ENCODE measurements at regions not wholly inside any gene's neighbourhood (a gene's known extent, or its start where the extent isn't known, plus 50 kb on each side); places are given as distances from the start of the nearest gene placed in this dataset.
"Not testable (repeated sequence)": the region's sequence is repeated elsewhere in the genome, so short reads cannot be mapped to it uniquely, and the experiment has no call there.

DNA sequence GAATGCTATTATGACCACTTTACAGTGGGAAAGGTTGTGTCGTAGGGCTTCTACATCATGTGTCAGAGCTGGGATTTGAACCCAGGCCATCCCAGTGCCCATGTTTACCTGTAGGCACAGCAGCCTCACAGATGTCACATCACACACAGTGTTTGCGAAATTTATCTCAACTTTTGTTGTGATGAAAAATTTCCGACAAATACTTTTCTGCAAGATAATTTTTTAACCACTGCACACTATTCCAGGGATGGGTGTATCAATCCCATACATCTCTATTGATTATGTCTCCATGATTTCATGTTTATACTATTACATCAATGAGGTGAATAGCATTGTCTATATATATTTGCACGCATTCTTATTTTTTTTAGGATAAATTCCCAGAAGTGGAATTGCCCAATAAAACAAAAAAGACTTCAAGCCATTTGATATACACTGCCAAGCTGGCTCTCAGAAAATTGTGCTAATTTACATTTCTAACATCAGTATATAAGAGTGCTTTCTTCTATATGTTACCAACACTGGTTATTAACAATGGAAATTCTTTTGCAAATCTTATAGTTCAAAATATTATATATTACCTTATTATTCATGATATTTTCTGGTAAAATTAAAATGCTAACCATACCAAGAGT, 189.1 kb upstream of the ZNF217 start:
- no peak for TF ChIP-seq POLR2A (IDR thresholded peaks at IDR 0.05)
- TF ChIP-seq, protein P1, sequence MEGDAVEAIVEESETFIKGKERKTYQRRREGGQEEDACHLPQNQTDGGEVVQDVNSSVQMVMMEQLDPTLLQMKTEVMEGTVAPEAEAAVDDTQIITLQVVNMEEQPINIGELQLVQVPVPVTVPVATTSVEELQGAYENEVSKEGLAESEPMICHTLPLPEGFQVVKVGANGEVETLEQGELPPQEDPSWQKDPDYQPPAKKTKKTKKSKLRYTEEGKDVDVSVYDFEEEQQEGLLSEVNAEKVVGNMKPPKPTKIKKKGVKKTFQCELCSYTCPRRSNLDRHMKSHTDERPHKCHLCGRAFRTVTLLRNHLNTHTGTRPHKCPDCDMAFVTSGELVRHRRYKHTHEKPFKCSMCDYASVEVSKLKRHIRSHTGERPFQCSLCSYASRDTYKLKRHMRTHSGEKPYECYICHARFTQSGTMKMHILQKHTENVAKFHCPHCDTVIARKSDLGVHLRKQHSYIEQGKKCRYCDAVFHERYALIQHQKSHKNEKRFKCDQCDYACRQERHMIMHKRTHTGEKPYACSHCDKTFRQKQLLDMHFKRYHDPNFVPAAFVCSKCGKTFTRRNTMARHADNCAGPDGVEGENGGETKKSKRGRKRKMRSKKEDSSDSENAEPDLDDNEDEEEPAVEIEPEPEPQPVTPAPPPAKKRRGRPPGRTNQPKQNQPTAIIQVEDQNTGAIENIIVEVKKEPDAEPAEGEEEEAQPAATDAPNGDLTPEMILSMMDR (IDR thresholded peaks at IDR 0.05), result no peak
- WGBS (ENCODE audit: insufficient coverage, low coverage, low lambda C conversion rate, missing lambda C conversion rate), result 100% methylated on average over 2 of the region's 4 CpGs
- Histone ChIP-seq H3K9me3 (no peaks in the 10 kb centered on the region), H3K27me3 (no peaks in the 10 kb centered on the region), H3K36me3 (no peaks in the 10 kb centered on the region), H3K4me1 (peaks cover 0 to 29% (median 7%) of the 10 kb centered on the region in 4 donors), H3K27ac (no peak overlapping the region), H3K4me3 (no peak overlapping the region)
- ATAC-seq (no peak), DNase-seq (no peak)
- intact Hi-C loops (cut with DNase I), result loop anchor here in 1 of 2 donors (10.0 kb wide), 1 partner anchor 68 kb away; no protein-coding TSS in a partner anchor

GRCh38 chr20:53779822-53780221, 186.2 kb upstream of the ZNF217 start:
- H3K27ac ChIP-seq, result no peak overlapping the region
- H3K4me3 ChIP-seq, result no peak overlapping the region
- intact Hi-C loops (cut with DNase I), result loop anchor here in 1 of 2 donors (10.0 kb wide), 1 partner anchor 65 kb away; no protein-coding TSS in a partner anchor
- no peaks in the 10 kb centered on the region for H3K36me3 ChIP-seq
- H3K9me3 ChIP-seq, result no peaks in the 10 kb centered on the region
- DNase-seq (no peak), ATAC-seq (no peak)
- no peaks in the 10 kb centered on the region for H3K27me3 ChIP-seq
- 65% methylated on average over 1 of the region's 1 CpG for WGBS (ENCODE audit: insufficient coverage, low coverage, low lambda C conversion rate, missing lambda C conversion rate)
- no peak for TF ChIP-seq POLR2A (IDR thresholded peaks at IDR 0.05)
- peaks cover 0 to 14% (median 0%) of the 10 kb centered on the region in 4 donors for H3K4me1 ChIP-seq

- intact Hi-C loops (cut with DNase I), result no loop called here
- no peak overlapping the region for H3K4me3 ChIP-seq
- H3K9me3 ChIP-seq, result no peaks in the 10 kb centered on the region
- no peak for TF ChIP-seq POLR2A (IDR thresholded peaks at IDR 0.05)
- TF ChIP-seq, protein P1 (IDR thresholded peaks at IDR 0.05), result no peak
- H3K4me1 ChIP-seq, result peaks cover 0 to 15% (median 2%) of the 10 kb centered on the region in 4 donors
- DNase-seq (no peak), ATAC-seq (no peak)
- H3K36me3 ChIP-seq, result no peaks in the 10 kb centered on the region
- peak overlapping the region in 2 of 3 donors; percentile 66 to 80 for H3K27ac ChIP-seq
- WGBS (ENCODE audit: insufficient coverage, low coverage, low lambda C conversion rate, missing lambda C conversion rate), result 88% methylated on average over 7 of the region's 7 CpGs
- no peaks in the 10 kb centered on the region for H3K27me3 ChIP-seq
Measured at GRCh38 chr20:53778736-53779135, 185.1 kb upstream of the ZNF217 start.

GRCh38 chr20:53778041-53778516, 184.4 kb upstream of the ZNF217 start:
- no peak for TF ChIP-seq POLR2A (IDR thresholded peaks at IDR 0.05)
- TF ChIP-seq, protein P1 (IDR thresholded peaks at IDR 0.05), result no peak
- Histone ChIP-seq H3K4me3 (no peak overlapping the region), H3K36me3 (no peaks in the 10 kb centered on the region), H3K27ac (peak overlapping the region in 2 of 3 donors; percentile 66 to 80), H3K4me1 (peaks cover 0 to 18% (median 5%) of the 10 kb centered on the region in 4 donors), H3K27me3 (no peaks in the 10 kb centered on the region), H3K9me3 (no peaks in the 10 kb centered on the region)
- intact Hi-C loops (cut with DNase I), result no loop called here
- DNase-seq (peak; percentile 58 to 88 (median 77)), ATAC-seq (peak; percentile 83 to 94 (median 90))
- WGBS (ENCODE audit: insufficient coverage, low coverage, low lambda C conversion rate, missing lambda C conversion rate), result 36% methylated on average over 5 of the region's 9 CpGs

DNA sequence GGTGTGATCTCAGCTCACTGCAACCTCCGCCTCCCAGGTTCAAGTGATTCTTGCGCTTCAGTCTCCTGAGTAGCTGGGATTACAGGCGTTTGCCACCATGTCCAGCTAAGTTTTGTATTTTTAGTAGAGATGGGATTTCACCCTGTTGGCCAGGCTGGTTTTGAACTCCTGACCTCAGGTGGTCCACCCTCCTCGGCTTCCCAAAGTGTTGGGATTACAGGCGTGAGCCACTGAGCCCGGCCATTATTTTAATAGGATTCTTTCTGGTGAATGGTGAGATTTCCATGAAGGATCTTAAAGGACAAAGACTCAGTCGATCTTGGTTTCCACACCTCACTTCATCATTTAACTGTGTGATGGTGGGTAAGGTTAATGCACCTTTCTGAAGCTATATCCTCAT, 183.8 kb upstream of the ZNF217 start:
- ATAC-seq; H3K27me3 ChIP-seq; H3K9me3 ChIP-seq; H3K36me3 ChIP-seq; H3K4me3 ChIP-seq; DNase-seq; intact Hi-C loops (cut with DNase I): not testable (repeated sequence)
- WGBS (ENCODE audit: insufficient coverage, low coverage, low lambda C conversion rate, missing lambda C conversion rate), result 93% methylated on average over 7 of the region's 7 CpGs
- Histone ChIP-seq H3K27ac (peak overlapping the region in 2 of 3 donors; percentile 66 to 80), H3K4me1 (peaks cover 0 to 18% (median 5%) of the 10 kb centered on the region in 4 donors)

All from right lobe of liver (tissue), 6 donors.